WTC11 (cell line): ENCODE measurements at regions not wholly inside any gene's neighbourhood (a gene's known extent, or its start where the extent isn't known, plus 50 kb on each side); places are given as distances from the start of the nearest gene placed in this dataset.

Source experiments
- ATAC-seq: fragments of 200-7000 bp; cut with Tn5 transposase; 2 replicates; pipeline ENCODE4 v1.10.0; 2021; ENCODE audit warnings: mild to moderate bottlenecking, moderate library complexity
- CTCF ChIA-PET: fragments of 300-600 bp; sonication (Branson Sonifier 250); formaldehyde crosslinking; loops from one replicate; lab custom pipeline; 2021; ENCODE audit warnings: antibody characterized with exemption; lab: Charles Lee
- POLR2A ChIA-PET: fragments of 350-600 bp; sonication (Branson Sonifier 250); formaldehyde crosslinking; loops from one replicate; lab custom pipeline; 2021; ENCODE audit warnings: antibody characterized with exemption; lab: Charles Lee
- DNase-seq: peaks from one replicate; pipeline ENCODE4 v3.0.0; 2021; ENCODE audit warnings: low spot score
- H3K27ac Mint-ChIP-seq: 2 replicates; pipeline ENCODE4 v1.8.0; 2021; ENCODE audit warnings: mixed read lengths
- H3K27me3 Mint-ChIP-seq: 2 replicates; pipeline ENCODE4 v1.8.0; 2021; ENCODE audit warnings: low read depth, mild to moderate bottlenecking, moderate library complexity, mixed read lengths
- H3K36me3 Mint-ChIP-seq: 2 replicates; pipeline ENCODE4 v1.8.0; 2021; ENCODE audit warnings: mixed read lengths
- H3K4me1 Mint-ChIP-seq: 2 replicates; pipeline ENCODE4 v1.8.0; 2022; ENCODE audit warnings: mixed read lengths
- H3K4me3 Mint-ChIP-seq: 2 replicates; pipeline ENCODE4 v1.8.0; 2021; ENCODE audit warnings: mild to moderate bottlenecking, moderate library complexity, mixed read lengths
- H3K9me3 Mint-ChIP-seq: 2 replicates; pipeline ENCODE4 v1.8.0; 2021; ENCODE audit warnings: mixed read lengths
- CBFB ChIP-seq: sonication (generic); formaldehyde crosslinking; IDR thresholded peaks from 2 replicates; pipeline ENCODE4 v1.8.1; 2022; ENCODE audit warnings: mild to moderate bottlenecking, low read depth, missing genetic modification reagents
- CDX4 ChIP-seq: fragments of 250-450 bp; sonication (Bioruptor Pico); IDR thresholded peaks from 2 replicates; pipeline ENCODE4 v1.9.0; 2021; ENCODE audit warnings: moderate library complexity, mild to moderate bottlenecking, inconsistent platforms, borderline replicate concordance
- ELF4 ChIP-seq: sonication (generic); formaldehyde crosslinking; IDR thresholded peaks from 2 replicates; pipeline ENCODE4 v1.8.1; 2022; ENCODE audit warnings: low read depth, mild to moderate bottlenecking, moderate library complexity, missing genetic modification reagents
- FOXJ3 ChIP-seq: sonication (generic); formaldehyde crosslinking; IDR thresholded peaks from 2 replicates; pipeline ENCODE4 v1.9.0; 2021; ENCODE audit warnings: missing genetic modification reagents, mild to moderate bottlenecking, borderline replicate concordance
- FOXP1 ChIP-seq: sonication (generic); formaldehyde crosslinking; IDR thresholded peaks from 2 replicates; pipeline ENCODE4 v1.8.0; 2022; ENCODE audit warnings: missing genetic modification reagents, mild to moderate bottlenecking, moderate library complexity, borderline replicate concordance
- GABPB1 ChIP-seq: sonication (generic); formaldehyde crosslinking; IDR thresholded peaks from 2 replicates; pipeline ENCODE4 v1.8.1; 2023; ENCODE audit warnings: mild to moderate bottlenecking, missing genetic modification reagents
- HMGA2 ChIP-seq: fragments of 250-450 bp; sonication (Bioruptor Pico); IDR thresholded peaks from 2 replicates; pipeline ENCODE4 v1.4.0; 2021; ENCODE audit warnings: mild to moderate bottlenecking, moderate library complexity
- NFYB ChIP-seq: sonication (generic); formaldehyde crosslinking; conservative IDR thresholded peaks from 2 replicates; pipeline ENCODE4 v1.8.0; 2022; ENCODE audit warnings: low read depth, missing genetic modification reagents
- RELA ChIP-seq: sonication (generic); formaldehyde crosslinking; IDR thresholded peaks from 2 replicates; pipeline ENCODE4 v1.8.1; 2022; ENCODE audit warnings: missing genetic modification reagents, mild to moderate bottlenecking, borderline replicate concordance
- RORB ChIP-seq: fragments of 250-450 bp; sonication (Bioruptor Pico); IDR thresholded peaks from 2 replicates; pipeline ENCODE4 v1.9.0; 2021; ENCODE audit warnings: mild to moderate bottlenecking
- SMAD3 ChIP-seq: sonication (generic); formaldehyde crosslinking; IDR thresholded peaks from 2 replicates; pipeline ENCODE4 v1.8.0; 2022; ENCODE audit warnings: missing genetic modification reagents, mild to moderate bottlenecking, borderline replicate concordance
- SMAD4 ChIP-seq: sonication (generic); formaldehyde crosslinking; IDR thresholded peaks from 2 replicates; pipeline ENCODE4 v1.8.0; 2022; ENCODE audit warnings: mild to moderate bottlenecking, missing genetic modification reagents
- SP1 ChIP-seq: sonication (generic); formaldehyde crosslinking; conservative IDR thresholded peaks from 2 replicates; pipeline ENCODE4 v1.8.1; 2022; ENCODE audit warnings: missing genetic modification reagents
- USF1 ChIP-seq: sonication (generic); formaldehyde crosslinking; IDR thresholded peaks from 2 replicates; pipeline ENCODE4 v1.8.0; 2022; ENCODE audit warnings: mild to moderate bottlenecking, missing genetic modification reagents
- ZNF121 ChIP-seq: sonication (generic); formaldehyde crosslinking; IDR thresholded peaks from 2 replicates; pipeline ENCODE4 v1.8.0; 2023; ENCODE audit warnings: missing genetic modification reagents
- ZNF263 ChIP-seq: sonication (generic); formaldehyde crosslinking; IDR thresholded peaks from 2 replicates; pipeline ENCODE4 v1.8.1; 2022; ENCODE audit warnings: low read depth, mild to moderate bottlenecking, moderate library complexity, missing genetic modification reagents
- ZNF317 ChIP-seq: sonication (generic); formaldehyde crosslinking; IDR thresholded peaks from 2 replicates; pipeline ENCODE4 v1.8.1; 2023; ENCODE audit warnings: low read depth, mild to moderate bottlenecking, moderate library complexity, missing genetic modification reagents, borderline replicate concordance
- ZNF423 ChIP-seq: fragments of 250-450 bp; sonication (Bioruptor Pico); IDR thresholded peaks from 2 replicates; pipeline ENCODE4 v2.1.2; 2022; ENCODE audit warnings: mild to moderate bottlenecking, moderate library complexity
- TF ChIP-seq, protein P1 (sequence below): sonication (generic); formaldehyde crosslinking; IDR thresholded peaks from 2 replicates; pipeline ENCODE4 v1.8.1; 2023; ENCODE audit warnings: mild to moderate bottlenecking, moderate library complexity, missing genetic modification reagents
- TF ChIP-seq, protein P2 (sequence below): fragments of 250-450 bp; sonication (Bioruptor Pico); IDR thresholded peaks from 2 replicates; pipeline ENCODE4 v1.8.0; 2021; ENCODE audit warnings: mild to moderate bottlenecking
- TF ChIP-seq, protein P3 (sequence below): fragments of 250-450 bp; sonication (Bioruptor Pico); conservative IDR thresholded peaks from 2 replicates; pipeline ENCODE4 v1.9.0; 2021; ENCODE audit warnings: mild to moderate bottlenecking
- TF ChIP-seq, protein P4 (sequence below): sonication (generic); formaldehyde crosslinking; IDR thresholded peaks from 2 replicates; pipeline ENCODE4 v1.8.1; 2022; ENCODE audit warnings: low read depth, mild to moderate bottlenecking, moderate library complexity, missing genetic modification reagents, borderline replicate concordance
- TF ChIP-seq, protein P5 (sequence below): fragments of 250-450 bp; sonication (Bioruptor Pico); IDR thresholded peaks from 2 replicates; pipeline ENCODE4 v1.9.0; 2021; ENCODE audit warnings: mild to moderate bottlenecking

DNA sequence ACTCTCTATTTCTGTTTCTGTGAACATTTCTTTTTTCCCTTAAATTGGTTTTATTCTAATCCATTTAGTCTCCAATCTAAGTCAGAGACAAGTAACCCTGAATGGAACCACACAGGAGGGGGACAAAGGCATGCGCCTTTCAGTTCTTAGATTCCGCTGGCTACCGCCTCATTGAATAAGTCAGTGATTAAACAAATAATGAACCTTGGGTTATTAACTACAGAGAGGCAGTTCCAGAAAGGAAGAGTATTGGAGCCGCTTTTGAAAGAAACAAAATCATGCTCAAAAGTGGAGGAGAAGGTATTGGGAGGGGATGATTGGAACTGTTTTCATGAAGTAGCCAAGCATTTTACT is 459.8 kb upstream of the DAB1 start (continued):
- TF ChIP-seq USF1 (no peak), FOXJ3 (CRISPR knock-in tag) (no peak), ZNF121 (no peak), RELA (no peak), ZNF423 (CRISPR knock-in tag) (no peak), CBFB (CRISPR knock-in tag) (no peak), SMAD4 (no peak), SMAD3 (CRISPR knock-in tag) (no peak), SP1 (no peak), FOXP1 (no peak), ZNF263 (no peak)
- TF ChIP-seq, protein P1, sequence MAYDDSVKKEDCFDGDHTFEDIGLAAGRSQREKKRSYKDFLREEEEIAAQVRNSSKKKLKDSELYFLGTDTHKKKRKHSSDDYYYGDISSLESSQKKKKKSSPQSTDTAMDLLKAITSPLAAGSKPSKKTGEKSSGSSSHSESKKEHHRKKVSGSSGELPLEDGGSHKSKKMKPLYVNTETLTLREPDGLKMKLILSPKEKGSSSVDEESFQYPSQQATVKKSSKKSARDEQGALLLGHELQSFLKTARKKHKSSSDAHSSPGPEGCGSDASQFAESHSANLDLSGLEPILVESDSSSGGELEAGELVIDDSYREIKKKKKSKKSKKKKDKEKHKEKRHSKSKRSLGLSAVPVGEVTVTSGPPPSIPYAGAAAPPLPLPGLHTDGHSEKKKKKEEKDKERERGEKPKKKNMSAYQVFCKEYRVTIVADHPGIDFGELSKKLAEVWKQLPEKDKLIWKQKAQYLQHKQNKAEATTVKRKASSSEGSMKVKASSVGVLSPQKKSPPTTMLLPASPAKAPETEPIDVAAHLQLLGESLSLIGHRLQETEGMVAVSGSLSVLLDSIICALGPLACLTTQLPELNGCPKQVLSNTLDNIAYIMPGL (CRISPR knock-in tag): no peak
- TF ChIP-seq, protein P2, sequence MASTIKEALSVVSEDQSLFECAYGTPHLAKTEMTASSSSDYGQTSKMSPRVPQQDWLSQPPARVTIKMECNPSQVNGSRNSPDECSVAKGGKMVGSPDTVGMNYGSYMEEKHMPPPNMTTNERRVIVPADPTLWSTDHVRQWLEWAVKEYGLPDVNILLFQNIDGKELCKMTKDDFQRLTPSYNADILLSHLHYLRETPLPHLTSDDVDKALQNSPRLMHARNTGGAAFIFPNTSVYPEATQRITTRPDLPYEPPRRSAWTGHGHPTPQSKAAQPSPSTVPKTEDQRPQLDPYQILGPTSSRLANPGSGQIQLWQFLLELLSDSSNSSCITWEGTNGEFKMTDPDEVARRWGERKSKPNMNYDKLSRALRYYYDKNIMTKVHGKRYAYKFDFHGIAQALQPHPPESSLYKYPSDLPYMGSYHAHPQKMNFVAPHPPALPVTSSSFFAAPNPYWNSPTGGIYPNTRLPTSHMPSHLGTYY (CRISPR knock-in tag): no peak
- TF ChIP-seq, all 79 proteins: peak for 0

GRCh38 chr1:57882934-57883641 is 459.2 kb upstream of the DAB1 start:
- ATAC-seq: no peak
- ChIA-PET POLR2A (no interaction called here), CTCF (no interaction called here)
- no peaks in the 10 kb centered on the region for H3K36me3 Mint-ChIP-seq
- H3K4me3 Mint-ChIP-seq: no peak overlapping the region
- H3K4me1 Mint-ChIP-seq: peaks cover 12% of the 10 kb centered on the region
- no peaks in the 10 kb centered on the region for H3K9me3 Mint-ChIP-seq
- no peaks in the 10 kb centered on the region for H3K27me3 Mint-ChIP-seq
- no peak overlapping the region for H3K27ac Mint-ChIP-seq
- no peak for DNase-seq
- TF ChIP-seq ELF4 (CRISPR knock-in tag): no peak
- no peak for TF ChIP-seq SMAD4
- TF ChIP-seq RORB (CRISPR knock-in tag): no peak
- no peak for TF ChIP-seq HMGA2 (CRISPR knock-in tag)
- no peak for TF ChIP-seq ZNF317 (CRISPR knock-in tag)
- TF ChIP-seq NFYB (CRISPR knock-in tag): no peak
- TF ChIP-seq SP1: no peak
- TF ChIP-seq, protein P3, sequence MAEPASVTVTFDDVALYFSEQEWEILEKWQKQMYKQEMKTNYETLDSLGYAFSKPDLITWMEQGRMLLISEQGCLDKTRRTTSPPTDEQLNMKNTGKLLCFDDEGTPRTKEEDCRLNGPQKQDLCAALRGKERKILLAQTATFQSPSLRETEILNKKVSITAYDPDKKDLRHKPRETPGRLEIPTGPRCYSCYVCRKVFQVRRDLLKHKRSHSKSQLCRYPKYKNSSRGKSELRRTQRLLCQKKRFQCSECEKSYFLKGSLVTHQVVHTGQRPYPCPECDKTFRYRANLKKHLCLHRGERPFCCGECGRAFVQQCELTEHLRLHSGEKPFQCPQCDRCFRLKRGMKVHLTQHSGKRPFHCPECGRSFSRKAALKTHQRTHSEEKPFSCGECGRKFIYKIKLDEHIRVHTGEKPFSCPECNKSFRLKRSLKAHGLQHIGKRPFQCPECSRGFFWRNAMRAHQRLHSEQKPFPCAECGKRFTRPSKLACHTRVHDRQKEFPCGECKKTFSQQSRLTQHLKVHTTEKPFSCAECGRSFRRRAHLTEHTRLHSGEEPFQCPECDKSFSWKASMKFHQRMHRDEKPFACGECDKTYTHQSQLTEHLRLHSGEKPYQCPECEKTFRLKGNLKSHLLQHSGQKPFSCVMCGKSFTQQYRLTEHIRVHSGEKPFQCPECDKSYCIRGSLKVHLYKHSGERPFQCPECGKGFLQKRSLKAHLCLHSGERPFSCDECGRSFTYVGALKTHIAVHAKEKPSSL (CRISPR knock-in tag): no peak
- TF ChIP-seq FOXP1: no peak
- TF ChIP-seq CDX4 (CRISPR knock-in tag): no peak
- no peak for TF ChIP-seq GABPB1
- TF ChIP-seq, protein P4, sequence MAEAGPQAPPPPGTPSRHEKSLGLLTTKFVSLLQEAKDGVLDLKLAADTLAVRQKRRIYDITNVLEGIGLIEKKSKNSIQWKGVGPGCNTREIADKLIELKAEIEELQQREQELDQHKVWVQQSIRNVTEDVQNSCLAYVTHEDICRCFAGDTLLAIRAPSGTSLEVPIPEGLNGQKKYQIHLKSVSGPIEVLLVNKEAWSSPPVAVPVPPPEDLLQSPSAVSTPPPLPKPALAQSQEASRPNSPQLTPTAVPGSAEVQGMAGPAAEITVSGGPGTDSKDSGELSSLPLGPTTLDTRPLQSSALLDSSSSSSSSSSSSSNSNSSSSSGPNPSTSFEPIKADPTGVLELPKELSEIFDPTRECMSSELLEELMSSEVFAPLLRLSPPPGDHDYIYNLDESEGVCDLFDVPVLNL (CRISPR knock-in tag): no peak
- TF ChIP-seq, protein P5, sequence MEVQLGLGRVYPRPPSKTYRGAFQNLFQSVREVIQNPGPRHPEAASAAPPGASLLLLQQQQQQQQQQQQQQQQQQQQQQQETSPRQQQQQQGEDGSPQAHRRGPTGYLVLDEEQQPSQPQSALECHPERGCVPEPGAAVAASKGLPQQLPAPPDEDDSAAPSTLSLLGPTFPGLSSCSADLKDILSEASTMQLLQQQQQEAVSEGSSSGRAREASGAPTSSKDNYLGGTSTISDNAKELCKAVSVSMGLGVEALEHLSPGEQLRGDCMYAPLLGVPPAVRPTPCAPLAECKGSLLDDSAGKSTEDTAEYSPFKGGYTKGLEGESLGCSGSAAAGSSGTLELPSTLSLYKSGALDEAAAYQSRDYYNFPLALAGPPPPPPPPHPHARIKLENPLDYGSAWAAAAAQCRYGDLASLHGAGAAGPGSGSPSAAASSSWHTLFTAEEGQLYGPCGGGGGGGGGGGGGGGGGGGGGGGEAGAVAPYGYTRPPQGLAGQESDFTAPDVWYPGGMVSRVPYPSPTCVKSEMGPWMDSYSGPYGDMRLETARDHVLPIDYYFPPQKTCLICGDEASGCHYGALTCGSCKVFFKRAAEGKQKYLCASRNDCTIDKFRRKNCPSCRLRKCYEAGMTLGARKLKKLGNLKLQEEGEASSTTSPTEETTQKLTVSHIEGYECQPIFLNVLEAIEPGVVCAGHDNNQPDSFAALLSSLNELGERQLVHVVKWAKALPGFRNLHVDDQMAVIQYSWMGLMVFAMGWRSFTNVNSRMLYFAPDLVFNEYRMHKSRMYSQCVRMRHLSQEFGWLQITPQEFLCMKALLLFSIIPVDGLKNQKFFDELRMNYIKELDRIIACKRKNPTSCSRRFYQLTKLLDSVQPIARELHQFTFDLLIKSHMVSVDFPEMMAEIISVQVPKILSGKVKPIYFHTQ (CRISPR knock-in tag): no peak
